ENCODE measurements at regions not wholly inside any gene's neighbourhood (a gene's known extent, or its start where the extent isn't known, plus 50 kb on each side); places are given as distances from the start of the nearest gene placed in this dataset.

DNA sequence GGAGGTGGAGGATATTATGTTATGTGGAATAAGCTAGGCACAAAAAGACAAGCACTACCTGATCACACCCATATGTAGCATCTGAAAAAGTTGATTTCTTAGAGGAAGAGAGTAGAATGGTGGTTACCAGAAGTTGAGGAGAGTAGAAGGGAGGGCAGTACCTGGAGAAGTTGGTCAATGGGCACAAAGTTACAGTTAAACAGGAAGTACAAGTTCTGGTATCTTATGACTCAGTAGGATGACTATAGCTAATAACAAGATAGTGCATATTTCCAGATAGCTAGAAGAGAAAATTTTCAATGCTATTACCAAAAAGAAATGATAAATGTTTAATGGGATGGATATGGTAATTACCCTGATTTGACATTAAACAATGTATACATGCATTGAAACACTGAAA lies 686.7 kb downstream of the ISL1 start:
- TF ChIP-seq POLR2A (IDR thresholded peaks at IDR 0.05) = no peak
- TF ChIP-seq, protein P1, sequence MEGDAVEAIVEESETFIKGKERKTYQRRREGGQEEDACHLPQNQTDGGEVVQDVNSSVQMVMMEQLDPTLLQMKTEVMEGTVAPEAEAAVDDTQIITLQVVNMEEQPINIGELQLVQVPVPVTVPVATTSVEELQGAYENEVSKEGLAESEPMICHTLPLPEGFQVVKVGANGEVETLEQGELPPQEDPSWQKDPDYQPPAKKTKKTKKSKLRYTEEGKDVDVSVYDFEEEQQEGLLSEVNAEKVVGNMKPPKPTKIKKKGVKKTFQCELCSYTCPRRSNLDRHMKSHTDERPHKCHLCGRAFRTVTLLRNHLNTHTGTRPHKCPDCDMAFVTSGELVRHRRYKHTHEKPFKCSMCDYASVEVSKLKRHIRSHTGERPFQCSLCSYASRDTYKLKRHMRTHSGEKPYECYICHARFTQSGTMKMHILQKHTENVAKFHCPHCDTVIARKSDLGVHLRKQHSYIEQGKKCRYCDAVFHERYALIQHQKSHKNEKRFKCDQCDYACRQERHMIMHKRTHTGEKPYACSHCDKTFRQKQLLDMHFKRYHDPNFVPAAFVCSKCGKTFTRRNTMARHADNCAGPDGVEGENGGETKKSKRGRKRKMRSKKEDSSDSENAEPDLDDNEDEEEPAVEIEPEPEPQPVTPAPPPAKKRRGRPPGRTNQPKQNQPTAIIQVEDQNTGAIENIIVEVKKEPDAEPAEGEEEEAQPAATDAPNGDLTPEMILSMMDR (IDR thresholded peaks at IDR 0.05) = no peak
